A673 (cell line): ENCODE measurements at regions not wholly inside any gene's neighbourhood (a gene's known extent, or its start where the extent isn't known, plus 50 kb on each side); places are given as distances from the start of the nearest gene placed in this dataset.

Experiments
- CTCF ChIP-seq: fragments of 300-800, 200-600 bp; sonication (generic); conservative IDR thresholded peaks from 2 replicates; pipeline ENCODE4 v1.5.1; 2017; ENCODE audit warnings: low read depth, mild to moderate bottlenecking, antibody characterized with exemption, low read length, moderate library complexity, mixed read lengths
- EZH2 ChIP-seq: fragments of 200-600 bp; sonication (generic); IDR thresholded peaks from 2 replicates; pipeline ENCODE4 v1.6.1; 2017; ENCODE audit warnings: borderline replicate concordance, low read depth, mild to moderate bottlenecking, mixed read lengths, antibody characterized with exemption, low read length; ENCODE audit not compliant: poor library complexity, severe bottlenecking

- TF ChIP-seq CTCF (no peak), EZH2 (no peak)
These were observed 593.0 kb upstream of the SGCD start for GRCh38 chr5:155733935-155734334.
